SK-N-SH treated with all-trans-retinoic acid at 6 μM for 48 hours (cell line): ENCODE measurements at regions not wholly inside any gene's neighbourhood (a gene's known extent, or its start where the extent isn't known, plus 50 kb on each side); places are given as distances from the start of the nearest gene placed in this dataset.

ENCODE experiments used
- ATAC-seq: fragments of 200-7000 bp; cut with Tn5 transposase; 3 replicates; pipeline ENCODE4 v1.9.1; 2020; ENCODE audit warnings: mild to moderate bottlenecking, moderate library complexity
- ARNTL ChIP-seq: fragments of 450-650 bp; formaldehyde crosslinking; IDR thresholded peaks from 2 replicates; pipeline ENCODE4 v1.5.0; 2020; ENCODE audit warnings: low read depth, mild to moderate bottlenecking, moderate library complexity, borderline replicate concordance
- BACH2 ChIP-seq: fragments of 250-450 bp; sonication (Bioruptor Pico); IDR thresholded peaks from 2 replicates; pipeline ENCODE4 v1.9.0; 2021; ENCODE audit warnings: mild to moderate bottlenecking, borderline replicate concordance
- CSDC2 ChIP-seq: fragments of 250-450 bp; sonication (Bioruptor Pico); IDR thresholded peaks from 2 replicates; pipeline ENCODE4 v1.5.0; 2020; ENCODE audit warnings: mild to moderate bottlenecking, moderate library complexity
- ESRRG ChIP-seq: fragments of 250-450 bp; sonication (Bioruptor Pico); IDR thresholded peaks from 2 replicates; pipeline ENCODE4 v1.6.1; 2021; ENCODE audit warnings: mild to moderate bottlenecking
- GLIS3 ChIP-seq: fragments of 250-450 bp; sonication (Bioruptor Pico); IDR thresholded peaks from 2 replicates; pipeline ENCODE4 v1.5.0; 2020; ENCODE audit warnings: mild to moderate bottlenecking, moderate library complexity
- OSR1 ChIP-seq: fragments of 250-450 bp; sonication (Bioruptor Pico); IDR thresholded peaks from 2 replicates; pipeline ENCODE4 v1.8.0; 2022; ENCODE audit warnings: moderate library complexity, mild to moderate bottlenecking, inconsistent platforms
- RARB ChIP-seq: fragments of 250-450 bp; sonication (Bioruptor Pico); IDR thresholded peaks from 2 replicates; pipeline ENCODE4 v1.8.0; 2021; ENCODE audit warnings: mild to moderate bottlenecking, moderate library complexity
- TCF4 ChIP-seq: fragments of 250-450 bp; sonication (Bioruptor Pico); IDR thresholded peaks from 2 replicates; pipeline ENCODE4 v1.8.0; 2021; ENCODE audit warnings: mild to moderate bottlenecking, moderate library complexity, borderline replicate concordance
- TOX ChIP-seq: fragments of 250-450 bp; sonication (Bioruptor Pico); IDR thresholded peaks from 2 replicates; pipeline ENCODE4 v1.8.0; 2021; ENCODE audit warnings: mild to moderate bottlenecking, moderate library complexity, borderline replicate concordance
- ZC3H10 ChIP-seq: fragments of 250-450 bp; sonication (Bioruptor Pico); IDR thresholded peaks from 2 replicates; pipeline ENCODE4 v1.5.1; 2021; ENCODE audit warnings: mild to moderate bottlenecking, moderate library complexity
- ZFP3 ChIP-seq: fragments of 250-450 bp; sonication (Bioruptor Pico); IDR thresholded peaks from 2 replicates; pipeline ENCODE4 v1.5.0; 2020; ENCODE audit warnings: mild to moderate bottlenecking, moderate library complexity
- ZFP30 ChIP-seq: fragments of 450-650 bp; formaldehyde crosslinking; IDR thresholded peaks from 2 replicates; pipeline ENCODE4 v1.5.0; 2022; ENCODE audit warnings: mild to moderate bottlenecking, moderate library complexity
- ZNF565 ChIP-seq: fragments of 450-650 bp; formaldehyde crosslinking; conservative IDR thresholded peaks from 2 replicates; pipeline ENCODE4 v1.5.0; 2020; ENCODE audit warnings: low read depth, mild to moderate bottlenecking, moderate library complexity
- ZNF70 ChIP-seq: fragments of 450-650 bp; formaldehyde crosslinking; IDR thresholded peaks from 2 replicates; pipeline ENCODE4 v1.5.0; 2020; ENCODE audit warnings: mild to moderate bottlenecking, moderate library complexity
- ZNF8 ChIP-seq: fragments of 450-650 bp; formaldehyde crosslinking; IDR thresholded peaks from 2 replicates; pipeline ENCODE4 v1.5.0; 2020; ENCODE audit warnings: mild to moderate bottlenecking, moderate library complexity
- TF ChIP-seq, protein P1 (sequence below): fragments of 250-450 bp; sonication (Bioruptor Pico); IDR thresholded peaks from 2 replicates; pipeline ENCODE4 v1.8.0; 2020; ENCODE audit warnings: mild to moderate bottlenecking, moderate library complexity, borderline replicate concordance
- TF ChIP-seq, protein P2 (sequence below): fragments of 250-450 bp; sonication (Bioruptor Pico); IDR thresholded peaks from 2 replicates; pipeline ENCODE4 v1.8.0; 2021; ENCODE audit warnings: low read depth, mild to moderate bottlenecking, moderate library complexity, borderline replicate concordance
- TF ChIP-seq, protein P3 (sequence below): fragments of 250-450 bp; sonication (Bioruptor Pico); IDR thresholded peaks from 2 replicates; pipeline ENCODE4 v1.5.1; 2020; ENCODE audit warnings: low read depth, mild to moderate bottlenecking, moderate library complexity
- TF ChIP-seq, protein P4 (sequence below): fragments of 250-450 bp; sonication (Bioruptor Pico); IDR thresholded peaks from 2 replicates; pipeline ENCODE4 v1.5.0; 2020; ENCODE audit warnings: mild to moderate bottlenecking, moderate library complexity

DNA sequence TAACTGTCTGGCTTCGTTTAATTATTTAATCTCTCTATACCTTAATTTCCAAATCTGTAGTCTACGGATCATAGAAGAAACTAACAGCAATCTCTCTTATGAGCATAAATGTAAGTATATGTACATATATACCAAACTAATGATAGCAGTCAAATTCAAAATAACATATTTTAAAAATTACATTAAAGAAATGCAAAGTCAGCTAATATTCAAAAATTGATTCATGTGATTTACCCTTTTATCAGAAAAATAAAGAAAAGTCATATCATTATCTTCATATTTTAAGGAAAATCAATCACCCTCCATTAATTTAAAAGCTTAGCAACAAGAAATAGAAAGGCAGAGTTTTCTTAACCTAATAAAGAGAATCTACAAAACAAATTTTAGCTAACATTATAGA, 575.9 kb downstream of the IRS1 start:
- no peak for ATAC-seq
- TF ChIP-seq RARB (CRISPR knock-in tag) (no peak), TOX (CRISPR knock-in tag) (no peak), CSDC2 (CRISPR knock-in tag) (no peak), TCF4 (CRISPR knock-in tag) (no peak), ZFP3 (no peak), ZC3H10 (no peak), ARNTL (CRISPR knock-in tag) (no peak), ZNF565 (CRISPR knock-in tag) (no peak), ZNF70 (no peak), ZNF8 (CRISPR knock-in tag) (no peak), ESRRG (no peak), GLIS3 (CRISPR knock-in tag) (no peak)
- TF ChIP-seq, protein P1, sequence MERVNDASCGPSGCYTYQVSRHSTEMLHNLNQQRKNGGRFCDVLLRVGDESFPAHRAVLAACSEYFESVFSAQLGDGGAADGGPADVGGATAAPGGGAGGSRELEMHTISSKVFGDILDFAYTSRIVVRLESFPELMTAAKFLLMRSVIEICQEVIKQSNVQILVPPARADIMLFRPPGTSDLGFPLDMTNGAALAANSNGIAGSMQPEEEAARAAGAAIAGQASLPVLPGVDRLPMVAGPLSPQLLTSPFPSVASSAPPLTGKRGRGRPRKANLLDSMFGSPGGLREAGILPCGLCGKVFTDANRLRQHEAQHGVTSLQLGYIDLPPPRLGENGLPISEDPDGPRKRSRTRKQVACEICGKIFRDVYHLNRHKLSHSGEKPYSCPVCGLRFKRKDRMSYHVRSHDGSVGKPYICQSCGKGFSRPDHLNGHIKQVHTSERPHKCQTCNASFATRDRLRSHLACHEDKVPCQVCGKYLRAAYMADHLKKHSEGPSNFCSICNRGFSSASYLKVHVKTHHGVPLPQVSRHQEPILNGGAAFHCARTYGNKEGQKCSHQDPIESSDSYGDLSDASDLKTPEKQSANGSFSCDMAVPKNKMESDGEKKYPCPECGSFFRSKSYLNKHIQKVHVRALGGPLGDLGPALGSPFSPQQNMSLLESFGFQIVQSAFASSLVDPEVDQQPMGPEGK = no peak
- TF ChIP-seq, protein P2, sequence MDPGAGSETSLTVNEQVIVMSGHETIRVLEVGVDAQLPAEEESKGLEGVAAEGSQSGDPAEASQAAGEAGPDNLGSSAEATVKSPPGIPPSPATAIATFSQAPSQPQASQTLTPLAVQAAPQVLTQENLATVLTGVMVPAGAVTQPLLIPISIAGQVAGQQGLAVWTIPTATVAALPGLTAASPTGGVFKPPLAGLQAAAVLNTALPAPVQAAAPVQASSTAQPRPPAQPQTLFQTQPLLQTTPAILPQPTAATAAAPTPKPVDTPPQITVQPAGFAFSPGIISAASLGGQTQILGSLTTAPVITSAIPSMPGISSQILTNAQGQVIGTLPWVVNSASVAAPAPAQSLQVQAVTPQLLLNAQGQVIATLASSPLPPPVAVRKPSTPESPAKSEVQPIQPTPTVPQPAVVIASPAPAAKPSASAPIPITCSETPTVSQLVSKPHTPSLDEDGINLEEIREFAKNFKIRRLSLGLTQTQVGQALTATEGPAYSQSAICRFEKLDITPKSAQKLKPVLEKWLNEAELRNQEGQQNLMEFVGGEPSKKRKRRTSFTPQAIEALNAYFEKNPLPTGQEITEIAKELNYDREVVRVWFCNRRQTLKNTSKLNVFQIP (CRISPR knock-in tag) = no peak
- TF ChIP-seq, protein P3, sequence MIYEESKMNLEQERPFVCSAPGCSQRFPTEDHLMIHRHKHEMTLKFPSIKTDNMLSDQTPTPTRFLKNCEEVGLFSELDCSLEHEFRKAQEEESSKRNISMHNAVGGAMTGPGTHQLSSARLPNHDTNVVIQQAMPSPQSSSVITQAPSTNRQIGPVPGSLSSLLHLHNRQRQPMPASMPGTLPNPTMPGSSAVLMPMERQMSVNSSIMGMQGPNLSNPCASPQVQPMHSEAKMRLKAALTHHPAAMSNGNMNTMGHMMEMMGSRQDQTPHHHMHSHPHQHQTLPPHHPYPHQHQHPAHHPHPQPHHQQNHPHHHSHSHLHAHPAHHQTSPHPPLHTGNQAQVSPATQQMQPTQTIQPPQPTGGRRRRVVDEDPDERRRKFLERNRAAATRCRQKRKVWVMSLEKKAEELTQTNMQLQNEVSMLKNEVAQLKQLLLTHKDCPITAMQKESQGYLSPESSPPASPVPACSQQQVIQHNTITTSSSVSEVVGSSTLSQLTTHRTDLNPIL (CRISPR knock-in tag) = no peak

DNA sequence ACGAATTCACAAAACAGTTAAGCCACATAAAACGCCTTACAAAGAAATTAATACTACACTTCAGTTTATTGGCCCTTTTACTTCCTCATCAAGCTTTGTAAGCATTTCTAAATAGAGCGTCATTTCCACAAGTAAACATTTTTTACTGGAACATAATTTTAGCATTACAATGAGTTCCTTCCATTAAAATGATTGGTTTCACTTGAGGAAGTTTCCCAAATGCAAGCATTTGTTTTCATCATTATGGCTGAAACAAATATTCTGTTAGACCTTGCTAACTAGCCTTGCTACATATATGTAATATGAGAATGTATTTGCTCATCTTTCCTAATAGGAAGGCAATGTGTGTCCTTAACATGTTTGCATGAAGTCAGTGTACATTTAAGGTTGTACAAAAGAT, 579.1 kb downstream of the IRS1 start:
- ATAC-seq = no peak
- no peak for TF ChIP-seq ZNF565 (CRISPR knock-in tag)

DNA sequence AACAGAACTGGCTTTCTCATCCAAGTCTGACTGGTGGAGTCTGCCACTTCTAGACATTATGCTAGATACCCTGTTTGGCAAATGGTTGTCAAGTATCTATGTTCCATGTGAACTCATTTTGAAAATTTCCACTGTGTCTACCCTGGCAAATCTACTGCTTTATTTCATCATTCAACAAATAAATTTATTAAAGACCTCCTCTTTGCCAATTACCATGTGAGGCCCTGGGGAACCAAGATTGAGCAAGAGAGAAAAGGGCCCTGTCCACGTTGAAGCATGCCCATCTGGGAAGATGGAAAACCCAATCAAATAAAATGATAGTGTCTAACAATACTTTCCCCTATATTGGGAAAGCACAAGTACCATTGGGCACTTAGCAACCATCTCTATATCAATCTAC, 582.4 kb downstream of the IRS1 start:
- no peak for ATAC-seq

More for the DNA sequence above, 582.4 kb downstream of the IRS1 start:
- TF ChIP-seq ARNTL (CRISPR knock-in tag) = no peak
- no peak for TF ChIP-seq OSR1 (CRISPR knock-in tag)
- no peak for TF ChIP-seq ZNF565 (CRISPR knock-in tag)
- TF ChIP-seq GLIS3 (CRISPR knock-in tag) = no peak
- TF ChIP-seq, protein P4, sequence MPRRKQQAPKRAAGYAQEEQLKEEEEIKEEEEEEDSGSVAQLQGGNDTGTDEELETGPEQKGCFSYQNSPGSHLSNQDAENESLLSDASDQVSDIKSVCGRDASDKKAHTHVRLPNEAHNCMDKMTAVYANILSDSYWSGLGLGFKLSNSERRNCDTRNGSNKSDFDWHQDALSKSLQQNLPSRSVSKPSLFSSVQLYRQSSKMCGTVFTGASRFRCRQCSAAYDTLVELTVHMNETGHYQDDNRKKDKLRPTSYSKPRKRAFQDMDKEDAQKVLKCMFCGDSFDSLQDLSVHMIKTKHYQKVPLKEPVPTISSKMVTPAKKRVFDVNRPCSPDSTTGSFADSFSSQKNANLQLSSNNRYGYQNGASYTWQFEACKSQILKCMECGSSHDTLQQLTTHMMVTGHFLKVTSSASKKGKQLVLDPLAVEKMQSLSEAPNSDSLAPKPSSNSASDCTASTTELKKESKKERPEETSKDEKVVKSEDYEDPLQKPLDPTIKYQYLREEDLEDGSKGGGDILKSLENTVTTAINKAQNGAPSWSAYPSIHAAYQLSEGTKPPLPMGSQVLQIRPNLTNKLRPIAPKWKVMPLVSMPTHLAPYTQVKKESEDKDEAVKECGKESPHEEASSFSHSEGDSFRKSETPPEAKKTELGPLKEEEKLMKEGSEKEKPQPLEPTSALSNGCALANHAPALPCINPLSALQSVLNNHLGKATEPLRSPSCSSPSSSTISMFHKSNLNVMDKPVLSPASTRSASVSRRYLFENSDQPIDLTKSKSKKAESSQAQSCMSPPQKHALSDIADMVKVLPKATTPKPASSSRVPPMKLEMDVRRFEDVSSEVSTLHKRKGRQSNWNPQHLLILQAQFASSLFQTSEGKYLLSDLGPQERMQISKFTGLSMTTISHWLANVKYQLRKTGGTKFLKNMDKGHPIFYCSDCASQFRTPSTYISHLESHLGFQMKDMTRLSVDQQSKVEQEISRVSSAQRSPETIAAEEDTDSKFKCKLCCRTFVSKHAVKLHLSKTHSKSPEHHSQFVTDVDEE (CRISPR knock-in tag) = no peak
- TF ChIP-seq RARB (CRISPR knock-in tag) = no peak
- no peak for TF ChIP-seq BACH2 (CRISPR knock-in tag)
- TF ChIP-seq ZNF70 = no peak
- TF ChIP-seq, protein P2 (CRISPR knock-in tag) = no peak
- TF ChIP-seq ZFP30 (CRISPR knock-in tag) = no peak
- no peak for TF ChIP-seq TCF4 (CRISPR knock-in tag)
- TF ChIP-seq ZC3H10 = no peak
- no peak for TF ChIP-seq ZNF8 (CRISPR knock-in tag)
- TF ChIP-seq, all 23 proteins: peak for 0
